NCI-H1694 treated with DMSO at 0.1 percent for 48 hours (cell line): ENCODE measurements at regions not wholly inside any gene's neighbourhood (a gene's known extent, or its start where the extent isn't known, plus 50 kb on each side); places are given as distances from the start of the nearest gene placed in this dataset.

Experiments used
- DNase-seq: peaks from one replicate; lab custom pipeline; 2025; lab: John Stamatoyannopoulos, UW

GRCh38 chr18:22544626-22545025, 126.9 kb upstream of the CTAGE1 start:
- DNase-seq, result no peak

- no peak for DNase-seq
Measured at GRCh38 chr18:22545066-22545760, 127.5 kb upstream of the CTAGE1 start.

GRCh38 chr18:22546905-22547570, 129.3 kb upstream of the CTAGE1 start:
- DNase-seq, result no peak

- no peak for DNase-seq
Measured at GRCh38 chr18:22547807-22548561, 130.3 kb upstream of the CTAGE1 start.

- DNase-seq, result no peak
Measured at GRCh38 chr18:22549260-22549937, 131.7 kb upstream of the CTAGE1 start.

- DNase-seq, result no peak
Measured at GRCh38 chr18:22550366-22550765, 132.7 kb upstream of the CTAGE1 start.

- DNase-seq, result no peak
Measured at GRCh38 chr18:22550861-22551260, 133.1 kb upstream of the CTAGE1 start.

GRCh38 chr18:22551536-22552151, 133.9 kb upstream of the CTAGE1 start:
- no peak for DNase-seq

- no peak for DNase-seq
Measured at GRCh38 chr18:22552254-22552653, 134.5 kb upstream of the CTAGE1 start.

- DNase-seq, result no peak
Measured at GRCh38 chr18:22552899-22553460, 135.3 kb upstream of the CTAGE1 start.

- no peak for DNase-seq
Measured at GRCh38 chr18:22556222-22557167, 138.8 kb upstream of the CTAGE1 start.

GRCh38 chr18:22557168-22557941, 139.6 kb upstream of the CTAGE1 start:
- DNase-seq, result no peak

GRCh38 chr18:22558945-22559385, 141.2 kb upstream of the CTAGE1 start:
- DNase-seq, result no peak

- DNase-seq, result peak; percentile 1
Measured at GRCh38 chr18:22559414-22560274, 141.9 kb upstream of the CTAGE1 start.

- DNase-seq, result no peak
Measured at GRCh38 chr18:22560275-22560610, 142.5 kb upstream of the CTAGE1 start.

GRCh38 chr18:22560797-22561196, 143.1 kb upstream of the CTAGE1 start:
- no peak for DNase-seq

- peak; percentile 27 for DNase-seq
Measured at GRCh38 chr18:22563164-22563583, 145.5 kb upstream of the CTAGE1 start.

- no peak for DNase-seq
Measured at GRCh38 chr18:22564036-22564435, 146.3 kb upstream of the CTAGE1 start.
